ENCODE measurements at regions not wholly inside any gene's neighbourhood (a gene's known extent, or its start where the extent isn't known, plus 50 kb on each side); places are given as distances from the start of the nearest gene placed in this dataset.

DNA sequence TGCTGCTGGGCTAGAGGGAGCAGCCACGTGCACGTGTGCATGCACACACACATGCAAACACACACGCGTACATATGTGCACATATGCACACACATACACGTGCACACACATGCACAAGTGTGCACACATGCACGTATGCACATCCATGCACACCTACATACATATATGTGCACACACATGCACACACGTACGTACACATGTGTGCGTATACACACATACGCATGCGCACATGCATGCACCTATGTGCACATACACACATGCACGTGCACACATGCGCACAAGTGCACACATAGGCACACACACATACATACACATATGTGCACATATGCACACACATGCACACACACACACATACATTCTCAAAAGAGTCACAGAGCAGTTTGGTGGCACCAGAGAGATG is 85.9 kb upstream of the SLC25A33 start:
- TF ChIP-seq, protein P1, sequence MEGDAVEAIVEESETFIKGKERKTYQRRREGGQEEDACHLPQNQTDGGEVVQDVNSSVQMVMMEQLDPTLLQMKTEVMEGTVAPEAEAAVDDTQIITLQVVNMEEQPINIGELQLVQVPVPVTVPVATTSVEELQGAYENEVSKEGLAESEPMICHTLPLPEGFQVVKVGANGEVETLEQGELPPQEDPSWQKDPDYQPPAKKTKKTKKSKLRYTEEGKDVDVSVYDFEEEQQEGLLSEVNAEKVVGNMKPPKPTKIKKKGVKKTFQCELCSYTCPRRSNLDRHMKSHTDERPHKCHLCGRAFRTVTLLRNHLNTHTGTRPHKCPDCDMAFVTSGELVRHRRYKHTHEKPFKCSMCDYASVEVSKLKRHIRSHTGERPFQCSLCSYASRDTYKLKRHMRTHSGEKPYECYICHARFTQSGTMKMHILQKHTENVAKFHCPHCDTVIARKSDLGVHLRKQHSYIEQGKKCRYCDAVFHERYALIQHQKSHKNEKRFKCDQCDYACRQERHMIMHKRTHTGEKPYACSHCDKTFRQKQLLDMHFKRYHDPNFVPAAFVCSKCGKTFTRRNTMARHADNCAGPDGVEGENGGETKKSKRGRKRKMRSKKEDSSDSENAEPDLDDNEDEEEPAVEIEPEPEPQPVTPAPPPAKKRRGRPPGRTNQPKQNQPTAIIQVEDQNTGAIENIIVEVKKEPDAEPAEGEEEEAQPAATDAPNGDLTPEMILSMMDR (conservative IDR thresholded peaks at IDR 0.05): no peak
- no peak for TF ChIP-seq ZFX (IDR thresholded peaks at IDR 0.05)

All from C4-2B (cell line).